Ascending aorta (tissue), 2 donors: ENCODE measurements at regions not wholly inside any gene's neighbourhood (a gene's known extent, or its start where the extent isn't known, plus 50 kb on each side); places are given as distances from the start of the nearest gene placed in this dataset.
"Not testable (repeated sequence)": the region's sequence is repeated elsewhere in the genome, so short reads cannot be mapped to it uniquely, and the experiment has no call there.

ENCODE experiments used
- DNase-seq, 2 donors: peaks; one replicate each; pipeline ENCODE4 v3.0.0-alpha.2; 2019; ENCODE audit warnings: low spot score in 2 of 2
- H3K27ac ChIP-seq, 2 donors: fragments of 200-600 bp; sonication (generic); one replicate each; pipeline ENCODE4 v1.5.1; 2016 to 2017; ENCODE audit warnings: mild to moderate bottlenecking in 1 of 2
- H3K27me3 ChIP-seq: fragments of 200-600 bp; sonication (generic); one replicate; pipeline ENCODE4 v1.5.1; 2017
- H3K36me3 ChIP-seq, 2 donors: fragments of 200-600 bp; sonication (generic); one replicate each; pipeline ENCODE4 v1.5.1; 2016
- H3K4me1 ChIP-seq, 2 donors: fragments of 200-600 bp; sonication (generic); one replicate each; pipeline ENCODE4 v1.5.1; 2016 to 2017; ENCODE audit warnings: mild to moderate bottlenecking in 1 of 2
- H3K4me3 ChIP-seq, 2 donors: fragments of 200-600 bp; sonication (generic); one replicate each; pipeline ENCODE4 v1.5.1; 2016 to 2017; ENCODE audit warnings: mild to moderate bottlenecking in 1 of 2
- H3K9me3 ChIP-seq, 2 donors: fragments of 200-600 bp; sonication (generic); one replicate each; pipeline ENCODE4 v1.5.1; 2016
- CTCF ChIP-seq, 3 experiments: fragments of 200-600 bp in 2 of 3; fragments of 450-650 bp in 1 of 3; sonication (generic) in 2 of 3; IDR thresholded peaks; one replicate each; pipeline ENCODE4 v1.5.1; 2016 to 2019; ENCODE audit warnings: antibody characterized with exemption in 3 of 3, mild to moderate bottlenecking in 1 of 3, moderate library complexity in 1 of 3
- intact Hi-C: fragments of 100-400 bp; cut with DNase I; formaldehyde crosslinking; loops from one replicate; pipeline ENCODE4 v1.15.1; 2023

GRCh38 chr4:121584836-121585235 lies 111.9 kb downstream of the ANXA5 start:
- intact Hi-C loops = no loop called here
- H3K9me3 ChIP-seq = no peaks in the 10 kb centered on the region
- no peak for DNase-seq
- no peaks in the 10 kb centered on the region for H3K27me3 ChIP-seq
- TF ChIP-seq CTCF (IDR thresholded peaks at IDR 0.05) = no peak
- H3K36me3 ChIP-seq = no peaks in the 10 kb centered on the region
- no peak overlapping the region for H3K27ac ChIP-seq
- no peak overlapping the region for H3K4me3 ChIP-seq
- H3K4me1 ChIP-seq = no peaks in the 10 kb centered on the region

GRCh38 chr4:121583396-121583795 lies 113.4 kb downstream of the ANXA5 start:
- intact Hi-C loops = no loop called here
- no peak overlapping the region for H3K27ac ChIP-seq
- H3K4me1 ChIP-seq = no peaks in the 10 kb centered on the region
- no peaks in the 10 kb centered on the region for H3K36me3 ChIP-seq
- DNase-seq = no peak
- no peak overlapping the region for H3K4me3 ChIP-seq
- H3K9me3 ChIP-seq = no peaks in the 10 kb centered on the region
- no peak for TF ChIP-seq CTCF (IDR thresholded peaks at IDR 0.05)
- no peaks in the 10 kb centered on the region for H3K27me3 ChIP-seq

GRCh38 chr4:121582296-121582695 lies 114.5 kb downstream of the ANXA5 start:
- Histone ChIP-seq H3K9me3 (no peaks in the 10 kb centered on the region), H3K4me1 (no peaks in the 10 kb centered on the region), H3K36me3 (no peaks in the 10 kb centered on the region), H3K27ac (no peak overlapping the region), H3K4me3 (no peak overlapping the region), H3K27me3 (no peaks in the 10 kb centered on the region)
- no peak for TF ChIP-seq CTCF (IDR thresholded peaks at IDR 0.05)
- intact Hi-C loops = no loop called here
- DNase-seq = no peak

GRCh38 chr4:121575392-121575791 lies 121.4 kb downstream of the ANXA5 start:
- intact Hi-C loops, H3K27me3 ChIP-seq, H3K4me3 ChIP-seq, H3K27ac ChIP-seq, DNase-seq, H3K9me3 ChIP-seq, H3K36me3 ChIP-seq, H3K4me1 ChIP-seq: not testable (repeated sequence)

- Histone ChIP-seq H3K9me3 (no peaks in the 10 kb centered on the region), H3K27me3 (no peaks in the 10 kb centered on the region), H3K36me3 (no peaks in the 10 kb centered on the region), H3K27ac (no peak overlapping the region), H3K4me3 (no peak overlapping the region), H3K4me1 (no peaks in the 10 kb centered on the region)
- no peak for DNase-seq
- intact Hi-C loops = no loop called here
- TF ChIP-seq CTCF (IDR thresholded peaks at IDR 0.05) = no peak
Observed at GRCh38 chr4:121574618-121575017, 122.2 kb downstream of the ANXA5 start.

GRCh38 chr4:121567748-121568147 lies 129.0 kb downstream of the ANXA5 start:
- no peaks in the 10 kb centered on the region for H3K9me3 ChIP-seq
- no peaks in the 10 kb centered on the region for H3K27me3 ChIP-seq
- no peaks in the 10 kb centered on the region for H3K36me3 ChIP-seq
- no peak for DNase-seq
- no peak overlapping the region for H3K27ac ChIP-seq
- intact Hi-C loops = no loop called here
- H3K4me1 ChIP-seq = no peaks in the 10 kb centered on the region
- no peak overlapping the region for H3K4me3 ChIP-seq
- no peak for TF ChIP-seq CTCF (IDR thresholded peaks at IDR 0.05)
